Panc1 (cell line): ENCODE measurements at regions not wholly inside any gene's neighbourhood (a gene's known extent, or its start where the extent isn't known, plus 50 kb on each side); places are given as distances from the start of the nearest gene placed in this dataset.

ENCODE experiments used
- ATAC-seq: fragments of 200-7000 bp; cut with Tn5 transposase; 2 replicates; pipeline ENCODE4 v1.9.1; 2020; ENCODE audit warnings: mild to moderate bottlenecking, moderate library complexity
- BruUV-seq: library from RNA; stranded (reverse); fragments of 400-500 nt; replicated peaks from 2 replicates; lab custom pipeline; 2021; lab: Mats Ljungman, UMichigan
- CTCF ChIA-PET: fragments of 300-600 bp; sonication (Branson Sonifier 250); formaldehyde crosslinking; loops from one replicate; lab custom pipeline; 2022; ENCODE audit warnings: antibody characterized with exemption; lab: Charles Lee
- POLR2A ChIA-PET: fragments of 300-600 bp; sonication (Branson Sonifier 250); formaldehyde crosslinking; loops from one replicate; lab custom pipeline; 2022; ENCODE audit warnings: antibody characterized with exemption; lab: Charles Lee
- DNase-seq: peaks from one replicate; pipeline ENCODE4 v3.0.0-alpha.2; 2010; ENCODE audit warnings: low read depth, low spot score
- H3K27ac ChIP-seq: 2 replicates; pipeline ENCODE4 v1.5.1; 2011; ENCODE audit warnings: mild to moderate bottlenecking, low read length, inconsistent platforms
- H3K27me3 ChIP-seq: fragments of 200-500 bp; sonication (Bioruptor generic); 2 replicates; pipeline ENCODE4 v1.6.0; 2014; ENCODE audit warnings: low read length, inconsistent platforms; ENCODE audit not compliant: control insufficient read depth, insufficient read depth
- H3K36me3 ChIP-seq: fragments of 200-500 bp; sonication (Bioruptor generic); 2 replicates; pipeline ENCODE4 v1.5.1; 2014; ENCODE audit warnings: inconsistent platforms, mild to moderate bottlenecking, low read length, moderate library complexity; ENCODE audit not compliant: control insufficient read depth, insufficient read depth
- H3K4me1 ChIP-seq: 2 replicates; pipeline ENCODE4 v1.5.1; 2011; ENCODE audit warnings: inconsistent platforms, mild to moderate bottlenecking, low read length, moderate library complexity; ENCODE audit not compliant: control insufficient read depth, insufficient read depth
- H3K4me3 ChIP-seq, 2 experiments: 2 replicates each; pipeline ENCODE4 v1.5.1; 2011 to 2012; ENCODE audit warnings: low read depth in 2 of 2, low read length in 2 of 2, mild to moderate bottlenecking in 2 of 2, inconsistent platforms in 1 of 2, moderate library complexity in 1 of 2
- H3K9me3 ChIP-seq: fragments of 200-500 bp; sonication (Bioruptor generic); 2 replicates; pipeline ENCODE4 v1.5.1; 2014; ENCODE audit warnings: low read depth, mild to moderate bottlenecking, inconsistent platforms, low read length, moderate library complexity; ENCODE audit not compliant: control insufficient read depth, insufficient read depth
- POLR2AphosphoS5 ChIP-seq: IDR thresholded peaks from 2 replicates; pipeline ENCODE4 v1.6.1; 2012; ENCODE audit warnings: mild to moderate bottlenecking, low read depth, low read length, moderate library complexity
- SIN3A ChIP-seq: IDR thresholded peaks from 2 replicates; pipeline ENCODE4 v1.6.1; 2012; ENCODE audit warnings: low read depth, mild to moderate bottlenecking, low read length, moderate library complexity, borderline replicate concordance; ENCODE audit not compliant: insufficient read depth
- TCF7L2 ChIP-seq: IDR thresholded peaks from 2 replicates; pipeline ENCODE4 v1.6.1; 2011; ENCODE audit warnings: mild to moderate bottlenecking, low read depth, low read length, inconsistent platforms
- in situ Hi-C: cut with HindIII; loops from 2 replicates; pipeline ENCODE4 v1.10.0; 2016; ENCODE audit warnings: low sequenced_read_pairs, low pct_unique_long_range_greater_than_20kb
- intact Hi-C: fragments of 100-400 bp; cut with micrococcal nuclease; formaldehyde crosslinking; loops from one replicate; pipeline ENCODE4 v1.10.0; 2022; ENCODE audit not compliant: unreplicated experiment
- TF ChIP-seq, protein P1 (sequence below), 2 experiments: IDR thresholded peaks; 2 replicates each; pipeline ENCODE4 v1.6.1; 2011 to 2012; ENCODE audit warnings: low read depth in 2 of 2, control low read depth in 1 of 2, low read length in 1 of 2, mild to moderate bottlenecking in 1 of 2, moderate library complexity in 1 of 2; ENCODE audit not compliant: insufficient read depth in 1 of 2
- TF ChIP-seq, protein P2 (sequence below): fragments of 450-650 bp; IDR thresholded peaks from 2 replicates; pipeline ENCODE4 v1.5.1; 2017; ENCODE audit warnings: mild to moderate bottlenecking

DNA sequence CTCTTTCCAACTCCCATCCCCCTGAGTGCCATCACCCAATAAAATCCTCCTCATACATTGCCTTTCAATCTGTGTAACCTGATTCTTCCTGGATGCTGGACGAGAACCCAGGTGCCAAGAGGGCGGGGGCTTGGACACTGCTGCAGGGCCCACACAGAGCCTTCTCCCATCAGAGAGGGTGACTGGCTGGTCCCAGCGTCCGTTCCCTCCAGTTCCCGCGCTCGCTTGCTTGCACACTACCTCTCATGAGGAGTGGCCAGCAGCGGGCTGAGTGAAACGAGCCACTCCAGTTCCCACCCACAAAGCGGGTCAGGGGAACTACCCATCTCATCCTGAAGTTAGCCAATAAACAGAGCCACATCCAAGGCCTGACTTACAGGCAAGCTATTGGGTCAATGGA lies 602.6 kb upstream of the ADAMTS16 start:
- Histone ChIP-seq H3K27ac (no peak overlapping the region), H3K9me3 (no peaks in the 10 kb centered on the region), H3K4me3 (no peak overlapping the region), H3K4me1 (no peaks in the 10 kb centered on the region), H3K27me3 (no peaks in the 10 kb centered on the region), H3K36me3 (no peaks in the 10 kb centered on the region)
- ChIA-PET CTCF (no interaction called here), POLR2A (no interaction called here)
- DNase-seq (no peak), ATAC-seq (no peak)
- BruUV-seq, result no TSS peak
- in situ Hi-C loops (no loop called here), intact Hi-C loops (no loop called here)
- TF ChIP-seq, protein P1, sequence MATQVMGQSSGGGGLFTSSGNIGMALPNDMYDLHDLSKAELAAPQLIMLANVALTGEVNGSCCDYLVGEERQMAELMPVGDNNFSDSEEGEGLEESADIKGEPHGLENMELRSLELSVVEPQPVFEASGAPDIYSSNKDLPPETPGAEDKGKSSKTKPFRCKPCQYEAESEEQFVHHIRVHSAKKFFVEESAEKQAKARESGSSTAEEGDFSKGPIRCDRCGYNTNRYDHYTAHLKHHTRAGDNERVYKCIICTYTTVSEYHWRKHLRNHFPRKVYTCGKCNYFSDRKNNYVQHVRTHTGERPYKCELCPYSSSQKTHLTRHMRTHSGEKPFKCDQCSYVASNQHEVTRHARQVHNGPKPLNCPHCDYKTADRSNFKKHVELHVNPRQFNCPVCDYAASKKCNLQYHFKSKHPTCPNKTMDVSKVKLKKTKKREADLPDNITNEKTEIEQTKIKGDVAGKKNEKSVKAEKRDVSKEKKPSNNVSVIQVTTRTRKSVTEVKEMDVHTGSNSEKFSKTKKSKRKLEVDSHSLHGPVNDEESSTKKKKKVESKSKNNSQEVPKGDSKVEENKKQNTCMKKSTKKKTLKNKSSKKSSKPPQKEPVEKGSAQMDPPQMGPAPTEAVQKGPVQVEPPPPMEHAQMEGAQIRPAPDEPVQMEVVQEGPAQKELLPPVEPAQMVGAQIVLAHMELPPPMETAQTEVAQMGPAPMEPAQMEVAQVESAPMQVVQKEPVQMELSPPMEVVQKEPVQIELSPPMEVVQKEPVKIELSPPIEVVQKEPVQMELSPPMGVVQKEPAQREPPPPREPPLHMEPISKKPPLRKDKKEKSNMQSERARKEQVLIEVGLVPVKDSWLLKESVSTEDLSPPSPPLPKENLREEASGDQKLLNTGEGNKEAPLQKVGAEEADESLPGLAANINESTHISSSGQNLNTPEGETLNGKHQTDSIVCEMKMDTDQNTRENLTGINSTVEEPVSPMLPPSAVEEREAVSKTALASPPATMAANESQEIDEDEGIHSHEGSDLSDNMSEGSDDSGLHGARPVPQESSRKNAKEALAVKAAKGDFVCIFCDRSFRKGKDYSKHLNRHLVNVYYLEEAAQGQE (IDR thresholded peaks at IDR 0.05; ENCODE audit: insufficient read depth in 1 of 2, low read depth in 2 of 2, low read length in 1 of 2), result no peak
- TF ChIP-seq, protein P2, sequence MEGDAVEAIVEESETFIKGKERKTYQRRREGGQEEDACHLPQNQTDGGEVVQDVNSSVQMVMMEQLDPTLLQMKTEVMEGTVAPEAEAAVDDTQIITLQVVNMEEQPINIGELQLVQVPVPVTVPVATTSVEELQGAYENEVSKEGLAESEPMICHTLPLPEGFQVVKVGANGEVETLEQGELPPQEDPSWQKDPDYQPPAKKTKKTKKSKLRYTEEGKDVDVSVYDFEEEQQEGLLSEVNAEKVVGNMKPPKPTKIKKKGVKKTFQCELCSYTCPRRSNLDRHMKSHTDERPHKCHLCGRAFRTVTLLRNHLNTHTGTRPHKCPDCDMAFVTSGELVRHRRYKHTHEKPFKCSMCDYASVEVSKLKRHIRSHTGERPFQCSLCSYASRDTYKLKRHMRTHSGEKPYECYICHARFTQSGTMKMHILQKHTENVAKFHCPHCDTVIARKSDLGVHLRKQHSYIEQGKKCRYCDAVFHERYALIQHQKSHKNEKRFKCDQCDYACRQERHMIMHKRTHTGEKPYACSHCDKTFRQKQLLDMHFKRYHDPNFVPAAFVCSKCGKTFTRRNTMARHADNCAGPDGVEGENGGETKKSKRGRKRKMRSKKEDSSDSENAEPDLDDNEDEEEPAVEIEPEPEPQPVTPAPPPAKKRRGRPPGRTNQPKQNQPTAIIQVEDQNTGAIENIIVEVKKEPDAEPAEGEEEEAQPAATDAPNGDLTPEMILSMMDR, result no peak
- no peak for TF ChIP-seq SIN3A
- no peak for TF ChIP-seq TCF7L2
- TF ChIP-seq POLR2AphosphoS5, result no peak

DNA sequence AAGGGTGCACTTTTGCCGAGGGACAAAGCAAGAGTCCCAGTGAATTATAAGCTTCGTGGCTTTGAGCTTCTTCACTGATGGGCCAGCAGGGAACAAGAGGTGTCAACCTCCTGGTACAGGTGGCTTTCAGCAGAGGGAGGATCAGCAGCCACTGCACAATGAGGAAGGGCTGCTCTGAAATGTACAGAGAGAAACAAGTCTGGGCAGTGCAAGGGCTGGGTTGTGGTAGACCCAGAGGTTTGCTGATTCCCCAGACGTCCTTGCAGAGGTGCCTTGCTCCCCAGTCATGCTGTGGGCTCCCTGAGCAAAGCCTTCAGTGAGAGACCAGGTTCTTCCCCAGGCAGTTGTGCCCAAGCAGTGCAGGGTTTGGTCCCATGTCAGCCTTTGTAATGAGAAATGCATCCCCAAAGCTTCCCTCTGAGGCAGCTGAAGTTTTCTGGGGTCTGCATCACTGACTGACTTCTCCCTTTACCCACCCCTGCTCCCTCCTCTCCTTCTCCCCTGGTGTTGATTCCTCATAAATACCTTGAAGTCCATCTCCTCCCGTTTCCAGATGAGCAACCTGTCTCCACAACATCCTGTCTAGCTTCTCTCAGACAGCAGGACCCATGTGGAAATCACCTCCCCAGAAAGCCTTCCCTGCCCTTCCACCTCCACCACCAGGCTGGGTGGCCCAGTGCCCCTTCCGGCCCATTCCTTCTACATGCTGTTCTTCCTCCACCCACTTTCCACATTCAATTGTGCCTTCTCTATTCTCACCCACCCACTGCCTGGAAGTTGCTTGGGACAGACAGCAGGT lies 599.6 kb upstream of the ADAMTS16 start:
- Histone ChIP-seq H3K36me3 (no peaks in the 10 kb centered on the region), H3K4me3 (no peak overlapping the region), H3K27me3 (no peaks in the 10 kb centered on the region), H3K4me1 (no peaks in the 10 kb centered on the region), H3K9me3 (no peaks in the 10 kb centered on the region), H3K27ac (no peak overlapping the region)
- TF ChIP-seq, protein P2, result no peak
- TF ChIP-seq SIN3A (no peak), POLR2AphosphoS5 (no peak), TCF7L2 (no peak)
- TF ChIP-seq, protein P1 (IDR thresholded peaks at IDR 0.05; ENCODE audit: insufficient read depth in 1 of 2, low read depth in 2 of 2, low read length in 1 of 2), result no peak
- intact Hi-C loops (no loop called here), in situ Hi-C loops (no loop called here)
- no TSS peak for BruUV-seq
- ATAC-seq (no peak), DNase-seq (no peak)
- CTCF ChIA-PET, result no interaction called here
- POLR2A ChIA-PET, result no interaction called here
